Activated CD4-positive, alpha-beta T cell treated with anti-CD3 and anti-CD28 coated beads, Interleukin-2, amount 10 ng/mL, durations not matched to agents 7 days and 5 days (primary cell): ENCODE measurements at regions not wholly inside any gene's neighbourhood (a gene's known extent, or its start where the extent isn't known, plus 50 kb on each side); places are given as distances from the start of the nearest gene placed in this dataset.

ENCODE experiments used
- CTCF ChIA-PET: fragments of 350-600 bp; sonication (Branson Sonifier 250); formaldehyde crosslinking; loops from one replicate; lab custom pipeline; 2021; ENCODE audit warnings: antibody characterized with exemption; lab: Charles Lee
- POLR2A ChIA-PET: fragments of 350-600 bp; sonication (Branson Sonifier 250); formaldehyde crosslinking; loops from one replicate; lab custom pipeline; 2021; ENCODE audit warnings: antibody characterized with exemption; lab: Charles Lee
- DNase-seq: peaks from one replicate; pipeline ENCODE4 v3.0.0-alpha.2; 2020
- H3K27ac Mint-ChIP-seq: one replicate; pipeline ENCODE4 v1.8.0; 2021; ENCODE audit warnings: mild to moderate bottlenecking, moderate library complexity, mixed read lengths
- H3K27me3 Mint-ChIP-seq: one replicate; pipeline ENCODE4 v1.8.0; 2021; ENCODE audit warnings: mixed read lengths
- H3K36me3 Mint-ChIP-seq: one replicate; pipeline ENCODE4 v1.8.0; 2021; ENCODE audit warnings: low read depth, mixed read lengths
- H3K4me1 Mint-ChIP-seq: one replicate; pipeline ENCODE4 v1.8.0; 2021; ENCODE audit warnings: mixed read lengths
- H3K4me3 Mint-ChIP-seq: one replicate; pipeline ENCODE4 v1.8.0; 2021; ENCODE audit warnings: mild to moderate bottlenecking, moderate library complexity, mixed read lengths
- H3K9me3 Mint-ChIP-seq: one replicate; pipeline ENCODE4 v1.8.0; 2021; ENCODE audit warnings: mixed read lengths

GRCh38 chr6:88472851-88473525 is 306.8 kb upstream of the CNR1 start:
- POLR2A ChIA-PET = no interaction called here

GRCh38 chr6:88459643-88460042 is 293.5 kb upstream of the CNR1 start:
- no peaks in the 10 kb centered on the region for H3K9me3 Mint-ChIP-seq
- no peaks in the 10 kb centered on the region for H3K4me1 Mint-ChIP-seq
- no peak overlapping the region for H3K4me3 Mint-ChIP-seq
- ChIA-PET POLR2A (no interaction called here), CTCF (no interaction called here)
- H3K27me3 Mint-ChIP-seq = peaks cover 9% of the 10 kb centered on the region
- H3K27ac Mint-ChIP-seq = no peak overlapping the region
- H3K36me3 Mint-ChIP-seq = no peaks in the 10 kb centered on the region
- DNase-seq = no peak

More at GRCh38 chr6:88472851-88473525, 306.8 kb upstream of the CNR1 start:
- no peaks in the 10 kb centered on the region for H3K4me1 Mint-ChIP-seq
- peaks cover 11% of the 10 kb centered on the region for H3K27me3 Mint-ChIP-seq
- no peaks in the 10 kb centered on the region for H3K36me3 Mint-ChIP-seq
- CTCF ChIA-PET = no interaction called here
- no peaks in the 10 kb centered on the region for H3K9me3 Mint-ChIP-seq
- no peak overlapping the region for H3K4me3 Mint-ChIP-seq
- H3K27ac Mint-ChIP-seq = no peak overlapping the region
- no peak for DNase-seq

- no peaks in the 10 kb centered on the region for H3K9me3 Mint-ChIP-seq
- H3K27ac Mint-ChIP-seq = no peak overlapping the region
- H3K27me3 Mint-ChIP-seq = peaks cover 9% of the 10 kb centered on the region
- H3K4me1 Mint-ChIP-seq = no peaks in the 10 kb centered on the region
- H3K36me3 Mint-ChIP-seq = no peaks in the 10 kb centered on the region
- no peak for DNase-seq
- H3K4me3 Mint-ChIP-seq = no peak overlapping the region
- CTCF ChIA-PET = no interaction called here
- POLR2A ChIA-PET = no interaction called here
Measured at GRCh38 chr6:88459189-88459588, 293.0 kb upstream of the CNR1 start.

- H3K27me3 Mint-ChIP-seq = peaks cover 9% of the 10 kb centered on the region
- no peak for DNase-seq
- no peak overlapping the region for H3K4me3 Mint-ChIP-seq
- ChIA-PET CTCF (no interaction called here), POLR2A (no interaction called here)
- H3K4me1 Mint-ChIP-seq = no peaks in the 10 kb centered on the region
- H3K36me3 Mint-ChIP-seq = no peaks in the 10 kb centered on the region
- no peaks in the 10 kb centered on the region for H3K9me3 Mint-ChIP-seq
- no peak overlapping the region for H3K27ac Mint-ChIP-seq
Measured at GRCh38 chr6:88458662-88459061, 292.5 kb upstream of the CNR1 start.

- no peak for DNase-seq
- ChIA-PET POLR2A (no interaction called here), CTCF (no interaction called here)
- H3K36me3 Mint-ChIP-seq = no peaks in the 10 kb centered on the region
- H3K4me1 Mint-ChIP-seq = no peaks in the 10 kb centered on the region
- H3K4me3 Mint-ChIP-seq = no peak overlapping the region
- H3K27ac Mint-ChIP-seq = no peak overlapping the region
- H3K27me3 Mint-ChIP-seq = peaks cover 7% of the 10 kb centered on the region
- H3K9me3 Mint-ChIP-seq = no peaks in the 10 kb centered on the region
Measured at GRCh38 chr6:88456221-88456859, 290.2 kb upstream of the CNR1 start.

GRCh38 chr6:88455317-88455716 is 289.2 kb upstream of the CNR1 start:
- no peak overlapping the region for H3K27ac Mint-ChIP-seq
- no peaks in the 10 kb centered on the region for H3K9me3 Mint-ChIP-seq
- CTCF ChIA-PET = no interaction called here
- no peaks in the 10 kb centered on the region for H3K36me3 Mint-ChIP-seq
- POLR2A ChIA-PET = no interaction called here
- no peak for DNase-seq
- H3K27me3 Mint-ChIP-seq = peaks cover 8% of the 10 kb centered on the region
- H3K4me3 Mint-ChIP-seq = no peak overlapping the region
- H3K4me1 Mint-ChIP-seq = no peaks in the 10 kb centered on the region

GRCh38 chr6:88454658-88455057 is 288.5 kb upstream of the CNR1 start:
- ChIA-PET CTCF (no interaction called here), POLR2A (no interaction called here)
- no peaks in the 10 kb centered on the region for H3K36me3 Mint-ChIP-seq
- no peak for DNase-seq
- no peaks in the 10 kb centered on the region for H3K4me1 Mint-ChIP-seq
- H3K27me3 Mint-ChIP-seq = peaks cover 8% of the 10 kb centered on the region
- no peak overlapping the region for H3K27ac Mint-ChIP-seq
- H3K9me3 Mint-ChIP-seq = peaks cover 2% of the 10 kb centered on the region
- no peak overlapping the region for H3K4me3 Mint-ChIP-seq

GRCh38 chr6:88449770-88450169 is 283.6 kb upstream of the CNR1 start:
- Mint-ChIP-seq H3K4me1 (no peaks in the 10 kb centered on the region), H3K27me3 (peaks cover 7% of the 10 kb centered on the region), H3K4me3 (no peak overlapping the region), H3K36me3 (no peaks in the 10 kb centered on the region), H3K27ac (no peak overlapping the region), H3K9me3 (peaks cover 2% of the 10 kb centered on the region)
- ChIA-PET POLR2A (no interaction called here), CTCF (no interaction called here)
- no peak for DNase-seq

GRCh38 chr6:88445188-88445965 is 279.2 kb upstream of the CNR1 start:
- Mint-ChIP-seq H3K4me3 (no peak overlapping the region), H3K36me3 (no peaks in the 10 kb centered on the region), H3K27me3 (peaks cover 3% of the 10 kb centered on the region), H3K9me3 (peaks cover 2% of the 10 kb centered on the region), H3K4me1 (no peaks in the 10 kb centered on the region), H3K27ac (no peak overlapping the region)
- POLR2A ChIA-PET = interaction anchor here (0.6 kb wide), 1 partner anchor 284 kb away, joined by 4 read pairs; no protein-coding TSS in a partner anchor
- CTCF ChIA-PET = no interaction called here
- DNase-seq = no peak

GRCh38 chr6:88443554-88443953 is 277.4 kb upstream of the CNR1 start:
- no peaks in the 10 kb centered on the region for H3K4me1 Mint-ChIP-seq
- no peaks in the 10 kb centered on the region for H3K36me3 Mint-ChIP-seq
- no peaks in the 10 kb centered on the region for H3K9me3 Mint-ChIP-seq
- POLR2A ChIA-PET = no interaction called here
- peaks cover 3% of the 10 kb centered on the region for H3K27me3 Mint-ChIP-seq
- no peak overlapping the region for H3K27ac Mint-ChIP-seq
- CTCF ChIA-PET = no interaction called here
- DNase-seq = no peak
- no peak overlapping the region for H3K4me3 Mint-ChIP-seq

GRCh38 chr6:88442737-88443136 is 276.6 kb upstream of the CNR1 start:
- CTCF ChIA-PET = no interaction called here

GRCh38 chr6:88441346-88441745 is 275.2 kb upstream of the CNR1 start:
- CTCF ChIA-PET = interaction anchor here (0.5 kb wide), 1 partner anchor 991 kb away, joined by 4 read pairs; no protein-coding TSS in a partner anchor
- H3K9me3 Mint-ChIP-seq = no peaks in the 10 kb centered on the region
- DNase-seq = no peak
- no peak overlapping the region for H3K4me3 Mint-ChIP-seq
- no peak overlapping the region for H3K27ac Mint-ChIP-seq
- H3K36me3 Mint-ChIP-seq = no peaks in the 10 kb centered on the region
- H3K27me3 Mint-ChIP-seq = peaks cover 3% of the 10 kb centered on the region
- H3K4me1 Mint-ChIP-seq = no peaks in the 10 kb centered on the region
- POLR2A ChIA-PET = no interaction called here

More at GRCh38 chr6:88442737-88443136, 276.6 kb upstream of the CNR1 start:
- no peak overlapping the region for H3K4me3 Mint-ChIP-seq
- H3K4me1 Mint-ChIP-seq = no peaks in the 10 kb centered on the region
- H3K27ac Mint-ChIP-seq = no peak overlapping the region
- no peaks in the 10 kb centered on the region for H3K36me3 Mint-ChIP-seq
- POLR2A ChIA-PET = no interaction called here
- H3K27me3 Mint-ChIP-seq = peaks cover 3% of the 10 kb centered on the region
- DNase-seq = no peak
- no peaks in the 10 kb centered on the region for H3K9me3 Mint-ChIP-seq

GRCh38 chr6:88428068-88428467 is 261.9 kb upstream of the CNR1 start:
- no peak overlapping the region for H3K4me3 Mint-ChIP-seq
- no peak for DNase-seq
- H3K27ac Mint-ChIP-seq = no peak overlapping the region
- no peaks in the 10 kb centered on the region for H3K36me3 Mint-ChIP-seq
- H3K4me1 Mint-ChIP-seq = no peaks in the 10 kb centered on the region
- H3K27me3 Mint-ChIP-seq = peaks cover 3% of the 10 kb centered on the region
- H3K9me3 Mint-ChIP-seq = no peaks in the 10 kb centered on the region
- CTCF ChIA-PET = no interaction called here
- POLR2A ChIA-PET = no interaction called here
